Erythroblast (primary cell): ENCODE measurements at regions not wholly inside any gene's neighbourhood (a gene's known extent, or its start where the extent isn't known, plus 50 kb on each side); places are given as distances from the start of the nearest gene placed in this dataset.

ENCODE experiments used
- GATA1 ChIP-seq: IDR thresholded peaks from 2 replicates; pipeline ENCODE4 v1.6.1; 2011; ENCODE audit warnings: low read depth, mild to moderate bottlenecking, control low read depth, low read length, moderate library complexity
- POLR2A ChIP-seq: IDR thresholded peaks from 2 replicates; pipeline ENCODE4 v1.6.1; 2011; ENCODE audit warnings: mild to moderate bottlenecking, low read length

GRCh38 chrX:65586491-65586890 is 51.9 kb upstream of the LAS1L start:
- TF ChIP-seq POLR2A: no peak
- TF ChIP-seq GATA1: no peak
